Myocyte (in vitro differentiated cells): ENCODE measurements at regions not wholly inside any gene's neighbourhood (a gene's known extent, or its start where the extent isn't known, plus 50 kb on each side); places are given as distances from the start of the nearest gene placed in this dataset.

ENCODE experiments used
- DNase-seq: peaks from one replicate; pipeline ENCODE4 v3.0.0-alpha.2; 2012; ENCODE audit warnings: low read depth

- DNase-seq = no peak
Measured at GRCh38 chr3:124274051-124274450, 282.1 kb upstream of the ROPN1 start.

DNA sequence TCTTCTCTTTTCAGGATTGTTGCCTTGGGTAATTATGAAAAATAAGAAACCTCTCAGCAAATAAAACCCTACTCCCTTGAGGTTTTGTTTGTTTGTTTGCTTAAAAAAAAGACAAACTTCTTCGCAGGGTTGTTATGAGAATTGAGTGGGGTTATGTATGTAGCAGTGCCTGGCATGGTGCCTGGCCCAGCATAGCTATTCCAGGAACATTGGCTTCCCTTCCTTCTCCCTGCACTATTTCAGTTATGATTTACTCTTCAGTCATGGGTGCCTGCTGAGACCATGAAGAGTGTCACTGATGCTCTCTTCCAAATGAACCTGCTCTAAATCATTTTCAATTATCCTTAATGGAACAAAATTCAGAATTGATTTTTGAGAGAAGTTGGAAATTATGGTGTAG is 283.5 kb upstream of the ROPN1 start:
- DNase-seq = no peak

DNA sequence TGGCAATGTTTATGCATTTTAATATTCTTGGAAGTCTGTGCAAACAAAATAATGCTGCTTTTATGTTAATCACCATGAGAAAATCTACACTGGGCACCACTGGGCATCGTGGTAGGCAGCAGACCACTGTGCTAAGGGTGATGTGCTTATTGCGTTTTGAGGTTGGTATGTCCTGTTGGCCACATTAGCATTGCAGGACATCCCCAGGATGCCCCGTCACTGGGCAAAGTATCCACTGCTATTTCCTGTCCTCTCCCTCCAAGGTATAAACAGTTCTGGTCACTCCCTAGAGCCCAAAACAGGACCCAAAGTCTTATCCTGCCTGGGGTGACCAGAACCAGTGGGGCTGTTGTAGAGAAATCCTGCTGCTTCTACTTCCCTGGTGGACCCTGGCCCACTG is 284.2 kb upstream of the ROPN1 start:
- no peak for DNase-seq

DNA sequence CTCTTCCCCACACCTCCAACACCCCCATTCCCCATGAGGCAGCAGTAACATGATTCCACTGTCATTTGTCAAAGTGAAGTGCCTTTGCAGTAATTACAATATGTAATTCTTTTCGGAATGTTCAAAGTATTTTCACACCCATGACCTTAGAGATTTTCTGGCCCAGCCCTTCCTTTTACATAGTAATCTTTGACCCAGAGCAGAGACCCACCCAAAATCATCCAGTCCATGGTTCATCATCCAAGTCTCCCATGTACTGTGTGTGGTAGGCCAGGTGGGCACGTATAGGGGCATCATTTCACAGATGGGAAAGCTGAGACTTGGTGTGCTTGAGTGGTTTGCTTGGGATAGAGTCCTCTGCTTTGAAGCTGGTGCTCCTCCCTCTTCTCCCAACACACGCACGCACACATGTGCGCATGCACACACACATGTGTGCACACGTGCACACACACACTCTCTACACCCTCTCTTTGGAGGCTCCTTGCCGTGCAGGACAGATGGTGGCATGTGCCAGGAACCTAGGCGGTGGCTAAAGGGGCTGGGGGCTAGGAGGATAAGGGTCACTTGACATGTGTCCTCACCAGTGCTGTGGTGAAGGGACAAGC is 284.7 kb upstream of the ROPN1 start:
- no peak for DNase-seq

DNA sequence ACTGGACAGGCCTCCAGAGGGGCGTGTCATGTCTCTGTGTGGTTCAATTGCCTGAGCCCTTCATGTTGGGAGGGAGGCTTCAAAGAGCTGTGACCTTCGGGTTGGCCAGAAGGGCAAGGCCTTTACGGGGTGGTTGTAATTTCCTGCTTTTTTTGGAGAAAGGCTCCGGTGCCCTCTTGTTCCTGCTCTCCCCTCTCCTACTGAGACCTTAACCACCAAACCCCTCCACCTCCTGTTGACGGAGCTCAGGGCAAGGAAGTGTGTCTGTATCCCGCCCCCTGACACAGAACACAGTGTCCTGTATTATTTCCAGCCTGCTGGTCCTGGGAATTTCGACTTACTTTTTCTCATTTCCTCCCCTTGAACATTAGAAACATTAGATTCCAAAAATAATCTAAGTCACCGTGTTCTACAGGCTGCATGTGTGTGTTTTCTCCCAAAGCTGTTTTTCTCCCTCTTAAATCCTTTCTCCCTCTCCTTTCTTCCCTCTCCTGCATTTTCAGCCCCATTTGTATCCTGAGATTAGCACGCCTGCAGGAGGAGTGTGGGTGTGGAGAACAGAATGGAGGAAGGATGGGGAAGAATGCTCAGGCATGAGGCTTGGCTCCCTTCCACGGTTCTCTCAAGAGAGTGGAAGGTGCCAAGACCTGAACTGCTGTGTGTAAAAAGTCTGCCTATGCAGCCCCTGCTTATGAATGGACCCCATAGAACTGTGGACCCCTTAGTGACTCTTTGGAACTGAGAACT is 285.4 kb upstream of the ROPN1 start:
- DNase-seq = no peak

- DNase-seq = peak; percentile 45
Measured at GRCh38 chr3:124281453-124282316, 289.8 kb upstream of the ROPN1 start.

DNA sequence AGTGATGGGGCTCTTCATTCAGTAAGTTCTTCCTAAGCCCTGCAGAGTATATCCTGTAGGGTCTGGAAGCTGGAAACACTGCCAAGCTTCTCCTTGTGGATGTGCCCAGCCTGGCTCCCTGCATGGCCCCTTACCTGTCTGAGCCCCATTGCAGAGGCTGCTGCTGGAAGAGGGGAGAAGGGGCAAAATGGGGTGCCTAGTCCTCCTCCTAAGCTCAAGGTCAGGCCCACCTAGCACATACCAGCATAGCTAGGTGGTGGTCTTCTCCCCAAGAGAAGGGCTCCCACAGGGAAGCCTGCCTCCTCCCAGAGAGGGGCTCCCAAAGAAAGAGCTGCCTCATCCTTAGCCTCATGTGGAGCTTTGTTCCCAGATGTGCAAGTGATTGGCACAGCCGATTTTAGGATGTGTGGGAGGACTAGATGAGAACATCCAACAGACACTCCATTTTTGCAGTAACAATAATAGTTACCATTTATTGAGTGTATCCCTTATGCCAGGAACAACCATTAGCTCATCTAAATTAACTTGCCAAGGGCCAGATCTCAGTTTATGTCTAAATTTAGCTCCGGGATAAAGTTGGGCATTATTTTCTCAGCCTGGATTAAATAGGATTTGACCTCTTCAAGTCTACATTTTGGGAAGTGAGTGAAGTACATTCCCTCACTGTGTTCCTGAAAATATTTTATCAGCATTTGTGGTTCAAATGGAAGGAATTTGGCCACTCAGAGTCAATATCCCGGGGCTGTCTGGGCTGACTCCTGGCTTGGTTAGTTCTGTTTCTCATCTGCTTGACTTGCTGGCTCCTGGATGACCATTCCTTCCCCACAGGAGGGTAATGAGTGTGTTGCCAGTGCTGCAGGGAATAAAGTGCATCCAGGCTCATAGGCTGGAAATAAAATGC is 291.1 kb upstream of the ROPN1 start:
- DNase-seq = no peak

GRCh38 chr3:124283652-124284023 is 291.7 kb upstream of the ROPN1 start:
- DNase-seq = no peak

GRCh38 chr3:124288996-124289395 is 297.1 kb upstream of the ROPN1 start:
- no peak for DNase-seq

- no peak for DNase-seq
Measured at GRCh38 chr3:124291008-124291407, 299.1 kb upstream of the ROPN1 start.

- no peak for DNase-seq
Measured at GRCh38 chr3:124292329-124292728, 300.4 kb upstream of the ROPN1 start.

DNA sequence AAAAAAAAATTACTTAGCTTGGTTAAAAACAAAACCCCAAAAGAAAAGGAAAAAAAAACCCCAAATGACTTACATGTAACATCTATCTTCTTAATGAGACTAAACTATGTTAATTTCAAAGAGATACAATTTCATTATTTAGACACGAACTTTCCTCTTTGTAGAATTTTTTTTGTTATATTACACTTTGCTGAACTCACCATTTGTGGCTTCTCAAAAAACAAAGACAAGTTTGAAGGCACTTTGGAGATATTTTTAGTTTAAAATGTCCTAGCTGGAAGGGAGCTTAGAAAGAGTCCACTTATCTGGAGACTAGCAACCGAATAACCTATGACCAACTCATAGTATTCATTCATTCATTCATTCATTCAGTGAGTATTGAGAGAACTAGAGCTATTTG is 301.7 kb upstream of the ROPN1 start:
- DNase-seq = no peak

DNA sequence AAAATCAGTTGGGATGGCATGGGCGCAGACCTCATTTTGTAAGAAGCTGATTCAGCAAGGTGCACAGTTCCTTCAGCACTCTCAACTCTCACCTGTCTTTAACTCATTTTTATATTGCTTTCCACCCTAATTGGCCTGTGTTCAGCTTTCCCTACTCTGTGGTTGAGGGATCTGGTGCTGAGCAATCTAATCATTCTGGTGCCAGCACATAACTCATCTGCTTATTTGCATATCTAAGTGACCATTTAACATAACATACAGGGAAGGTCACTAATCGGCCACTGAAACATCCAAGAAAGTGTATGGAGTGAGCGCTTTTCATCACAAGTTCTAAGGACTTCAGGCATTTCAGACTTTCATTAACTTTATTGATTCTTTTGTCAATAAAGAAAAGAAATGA is 303.4 kb upstream of the ROPN1 start:
- no peak for DNase-seq

GRCh38 chr3:124296406-124296805 is 304.5 kb upstream of the ROPN1 start:
- DNase-seq = no peak

DNA sequence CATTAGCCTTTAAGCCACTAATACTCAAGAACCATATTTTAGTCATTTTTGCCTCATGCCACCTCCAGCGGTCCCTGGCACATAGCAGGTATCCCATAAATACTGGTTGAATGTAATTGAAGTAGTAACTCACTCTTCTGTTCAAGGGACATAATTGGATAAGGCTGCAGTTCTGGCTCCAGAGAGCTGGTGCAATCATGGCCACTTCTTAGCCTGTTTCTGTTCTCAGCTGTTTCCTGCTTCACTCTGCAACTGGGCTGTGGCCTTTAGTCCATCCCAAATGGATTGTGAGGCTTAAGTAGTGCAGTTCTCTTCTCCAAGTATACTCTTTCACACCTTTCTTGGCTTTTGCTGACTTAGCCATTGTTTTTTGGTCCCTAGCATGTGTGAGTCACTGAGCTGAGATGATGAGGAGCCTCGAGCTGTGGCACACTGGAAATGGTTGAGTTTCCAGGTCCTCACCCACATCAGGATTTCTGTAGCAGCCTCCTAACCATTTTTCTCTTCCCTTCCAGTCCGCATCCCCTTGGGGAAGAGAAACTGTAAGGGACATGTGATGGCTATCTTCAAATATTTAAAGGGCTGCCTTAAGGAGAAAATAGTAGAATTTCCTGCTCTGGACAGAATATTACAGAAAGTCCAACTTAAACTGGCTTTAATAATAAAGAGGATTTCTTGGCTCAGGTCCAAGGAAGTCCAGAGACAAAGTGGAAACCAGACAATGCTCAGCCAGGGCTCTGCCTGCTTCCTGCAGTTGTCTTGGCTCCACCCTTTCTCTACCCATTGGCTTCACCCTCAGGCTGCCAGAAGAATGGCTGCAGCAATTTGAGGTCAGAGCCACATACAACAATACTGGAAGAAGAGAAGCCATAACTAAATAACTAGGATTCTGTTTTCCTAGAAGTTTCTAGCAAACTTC is 305.4 kb upstream of the ROPN1 start:
- DNase-seq = peak; percentile 28

GRCh38 chr3:124298301-124298700 is 306.4 kb upstream of the ROPN1 start:
- DNase-seq = no peak

- peak; percentile 13 for DNase-seq
Measured at GRCh38 chr3:124298951-124299350, 307.0 kb upstream of the ROPN1 start.

GRCh38 chr3:124299831-124300230 is 307.9 kb upstream of the ROPN1 start:
- DNase-seq = no peak

- DNase-seq = no peak
Measured at GRCh38 chr3:124300416-124300815, 308.5 kb upstream of the ROPN1 start.

GRCh38 chr3:124303305-124303910 is 311.5 kb upstream of the ROPN1 start:
- no peak for DNase-seq
